EH (cell line): ENCODE measurements at regions not wholly inside any gene's neighbourhood (a gene's known extent, or its start where the extent isn't known, plus 50 kb on each side); places are given as distances from the start of the nearest gene placed in this dataset.
A peak's percentile ranks its signal among the peaks of the same experiment; 100 is the strongest.

ENCODE experiments used
- DNase-seq: peaks from one replicate; pipeline ENCODE4 v3.0.0-alpha.2; 2015; ENCODE audit warnings: low read depth

DNA sequence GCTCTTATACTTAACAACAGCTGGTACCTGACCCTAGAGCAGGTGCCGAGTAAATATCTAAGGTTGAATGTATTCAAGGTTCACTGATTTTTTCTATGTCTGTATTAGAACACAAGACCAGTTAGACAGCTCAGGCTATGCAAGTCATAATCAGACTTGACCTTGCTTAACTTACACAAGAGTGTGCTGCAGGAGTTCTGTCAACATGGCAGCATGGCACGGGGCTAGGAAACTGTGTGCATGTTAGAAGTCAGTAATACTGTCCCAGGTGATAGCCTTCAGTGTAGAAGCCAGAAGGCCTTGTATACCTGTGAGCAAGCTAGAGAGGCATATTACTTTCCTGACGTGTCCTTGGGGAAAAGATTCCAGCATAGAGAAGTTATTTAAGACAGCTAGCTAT is 253.1 kb downstream of the FAT3 start:
- no peak for DNase-seq

DNA sequence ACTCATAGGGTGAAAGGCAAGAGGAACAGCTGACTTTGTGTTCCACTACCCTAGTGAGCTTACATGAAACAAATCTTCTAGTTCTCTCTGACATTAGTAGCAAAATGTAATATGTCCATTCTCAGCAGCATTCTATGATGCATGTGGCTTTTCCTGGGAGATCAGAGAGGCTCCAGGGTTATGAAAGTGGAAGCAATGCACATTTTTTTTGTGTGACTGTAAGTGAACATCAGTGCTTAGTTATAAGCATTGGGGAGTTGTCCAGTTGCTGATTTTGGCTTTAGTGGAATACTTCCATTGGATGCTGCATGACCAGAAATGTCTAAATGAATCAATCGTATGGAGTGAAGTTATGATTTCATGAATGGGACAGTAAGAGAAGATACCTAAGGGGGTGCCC is 255.9 kb downstream of the FAT3 start:
- DNase-seq, result peak; percentile 59

DNA sequence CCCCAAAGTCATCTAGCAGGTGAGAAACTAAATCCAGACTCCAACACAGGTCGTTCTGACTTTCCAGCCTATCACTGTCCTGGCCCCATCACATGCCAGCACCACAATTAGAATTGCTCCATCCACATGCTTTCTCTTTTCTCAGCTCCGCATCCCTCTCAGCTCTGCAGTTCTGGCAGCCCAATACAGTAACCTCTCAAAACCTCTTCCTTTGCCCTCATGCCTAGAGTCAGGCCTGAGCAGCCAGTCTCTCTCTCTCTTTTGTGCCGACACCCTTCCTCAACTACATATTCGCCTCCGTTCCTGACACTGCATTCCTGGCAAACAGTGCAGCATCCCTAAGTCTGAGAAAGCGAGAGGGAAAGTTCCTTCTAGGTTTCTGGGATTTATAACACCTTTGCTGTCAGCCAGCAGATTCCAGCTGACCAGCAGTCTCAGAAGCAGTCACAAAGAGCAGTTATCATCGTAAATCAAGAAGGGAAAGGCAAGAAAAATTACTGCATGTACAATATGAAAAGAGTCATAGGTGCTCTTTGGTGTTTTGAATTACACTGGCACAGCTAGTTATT is 258.0 kb downstream of the FAT3 start:
- no peak for DNase-seq

DNA sequence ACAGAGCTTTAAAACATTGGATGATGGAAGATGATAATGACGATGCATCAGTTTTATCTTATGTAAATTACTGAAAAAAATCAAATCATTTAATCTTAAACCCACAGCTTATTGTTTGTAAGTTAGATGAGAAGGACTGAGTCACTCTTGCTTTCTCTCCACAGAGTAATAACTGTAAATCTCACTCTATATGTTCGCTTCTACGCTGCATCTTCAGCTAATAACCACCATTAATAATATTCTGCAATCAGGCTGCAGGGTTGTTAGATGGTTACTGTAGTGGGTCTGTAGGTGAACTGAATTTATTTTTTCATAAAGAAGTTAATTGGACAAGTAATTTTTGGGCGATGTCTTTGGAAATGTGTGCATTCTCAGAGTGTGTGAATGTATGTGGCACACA is 260.0 kb downstream of the FAT3 start:
- no peak for DNase-seq

DNA sequence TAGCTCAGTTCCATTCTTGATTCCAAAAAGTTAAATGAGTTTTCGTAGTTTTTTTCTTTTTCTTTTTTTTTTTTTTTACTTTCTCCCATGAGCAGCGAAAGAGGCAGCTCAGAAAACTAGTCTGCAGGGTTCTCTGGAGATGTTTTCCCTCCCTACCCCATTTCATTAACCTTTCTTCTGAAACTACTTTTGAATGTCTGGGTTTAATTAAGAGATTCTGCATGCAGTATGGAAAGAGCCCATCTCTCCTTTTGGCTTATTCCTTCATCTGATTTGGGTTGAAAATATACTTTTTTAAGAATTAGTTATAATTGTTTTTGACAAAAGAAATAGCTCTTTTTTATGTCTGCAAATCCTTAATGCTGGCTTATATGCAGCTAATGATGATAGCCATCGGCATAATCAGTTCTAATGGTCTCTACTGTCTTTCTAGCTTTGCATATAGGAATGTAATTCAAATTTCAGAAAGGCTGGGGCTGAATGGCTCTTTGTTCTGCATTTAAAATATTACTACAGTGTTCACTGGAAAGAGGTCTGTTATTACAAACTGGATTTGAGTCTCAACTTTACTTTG is 265.3 kb downstream of the FAT3 start:
- no peak for DNase-seq

DNA sequence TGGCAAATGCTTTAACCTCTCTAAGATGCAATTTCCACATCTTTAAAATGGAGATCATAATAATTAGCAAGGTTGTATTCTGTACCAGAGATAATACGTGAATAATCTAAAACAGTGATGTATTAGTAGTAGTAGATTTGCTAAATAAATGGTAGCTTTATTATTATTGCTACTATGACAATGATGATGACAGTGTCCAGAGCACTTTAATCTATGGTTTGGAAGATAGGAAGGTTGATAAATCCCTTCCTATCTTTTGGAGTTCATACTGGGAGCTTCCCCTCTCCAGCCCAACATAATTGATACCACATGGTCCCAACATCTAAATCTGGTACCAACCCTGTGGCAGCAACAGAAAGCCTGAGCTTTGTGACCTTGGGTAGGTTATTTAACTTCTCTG is 267.8 kb downstream of the FAT3 start:
- no peak for DNase-seq

DNA sequence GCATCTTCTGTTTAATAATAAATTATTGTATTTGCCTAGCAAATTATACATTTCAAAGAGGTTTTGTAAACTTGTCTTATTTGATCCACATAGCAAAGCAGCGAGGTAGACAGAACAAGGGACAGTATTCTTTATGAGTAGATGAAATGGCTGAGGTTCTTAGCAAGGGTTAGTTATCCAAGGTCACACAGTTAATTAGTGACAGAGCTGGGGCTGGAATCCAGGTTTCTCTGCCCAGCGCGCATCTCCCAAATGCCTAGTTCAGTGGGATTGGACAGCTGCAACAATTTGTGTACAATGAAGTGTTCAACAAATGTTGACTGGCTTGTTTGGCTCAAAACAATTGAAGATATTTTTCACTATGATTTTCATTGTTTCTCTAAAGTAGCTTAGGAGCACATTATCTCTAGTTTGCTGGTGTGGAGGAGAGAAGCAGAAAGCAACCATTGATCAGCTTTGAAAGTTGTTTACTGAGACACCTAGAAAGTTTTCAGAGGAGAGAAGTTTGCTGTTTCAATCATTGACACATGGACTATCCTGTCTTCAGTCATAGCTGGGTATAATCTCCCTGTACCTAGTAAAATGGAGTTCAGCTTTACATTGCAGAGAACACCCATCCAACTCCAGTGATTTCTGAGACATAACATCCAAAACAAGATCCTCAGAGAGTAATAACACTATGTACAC is 270.6 kb downstream of the FAT3 start:
- no peak for DNase-seq

DNA sequence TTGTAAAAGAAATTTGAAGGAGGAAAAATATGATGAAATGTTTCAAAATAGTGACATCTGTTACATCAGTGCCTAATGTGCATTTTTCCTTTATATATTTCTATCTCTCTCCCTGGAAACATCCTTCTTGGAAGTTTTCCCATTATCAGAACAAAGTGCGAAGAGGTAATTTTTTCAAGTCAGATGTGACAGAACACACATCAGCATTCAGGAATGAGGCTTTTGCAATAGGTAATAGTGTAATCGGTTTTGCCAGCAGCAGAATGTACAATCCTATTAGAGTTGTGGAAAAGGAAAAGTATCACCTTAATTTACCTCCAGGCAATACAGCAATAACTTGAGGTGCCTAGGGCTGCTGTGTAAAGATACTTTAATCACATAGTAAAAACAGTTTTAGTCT is 275.8 kb downstream of the FAT3 start:
- DNase-seq, result no peak

DNA sequence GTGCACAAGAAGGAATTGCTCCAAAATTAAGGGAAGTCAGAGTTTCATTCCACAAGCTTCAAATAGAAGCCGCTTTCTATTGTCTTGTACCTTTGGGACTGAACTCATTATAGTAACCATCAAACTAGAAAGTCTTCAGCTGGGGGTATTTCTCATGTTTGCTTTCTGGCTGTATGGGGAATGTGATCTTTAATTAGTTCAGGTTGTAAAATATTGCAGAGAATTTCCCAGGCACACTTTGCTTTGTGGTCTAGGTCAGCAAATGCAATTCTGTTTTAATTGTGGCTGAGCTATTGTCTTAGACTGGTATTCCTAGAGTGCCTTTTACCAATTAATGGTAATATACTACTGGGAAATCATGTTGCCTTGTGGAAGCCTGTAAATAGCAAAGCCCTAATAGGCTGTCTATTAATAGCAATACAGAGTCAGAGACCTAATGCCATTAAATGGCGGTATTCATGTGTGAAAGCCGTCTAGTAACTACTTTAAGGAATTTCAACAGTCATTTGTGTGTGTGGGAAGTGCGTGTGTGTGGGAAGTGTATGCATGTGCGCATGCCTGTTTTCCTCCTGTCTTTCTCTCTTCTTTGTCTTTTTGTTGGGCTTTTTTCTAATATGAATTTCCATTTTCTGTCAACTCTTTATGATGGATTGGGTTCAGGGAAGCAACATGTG is 276.6 kb downstream of the FAT3 start:
- DNase-seq, result no peak

DNA sequence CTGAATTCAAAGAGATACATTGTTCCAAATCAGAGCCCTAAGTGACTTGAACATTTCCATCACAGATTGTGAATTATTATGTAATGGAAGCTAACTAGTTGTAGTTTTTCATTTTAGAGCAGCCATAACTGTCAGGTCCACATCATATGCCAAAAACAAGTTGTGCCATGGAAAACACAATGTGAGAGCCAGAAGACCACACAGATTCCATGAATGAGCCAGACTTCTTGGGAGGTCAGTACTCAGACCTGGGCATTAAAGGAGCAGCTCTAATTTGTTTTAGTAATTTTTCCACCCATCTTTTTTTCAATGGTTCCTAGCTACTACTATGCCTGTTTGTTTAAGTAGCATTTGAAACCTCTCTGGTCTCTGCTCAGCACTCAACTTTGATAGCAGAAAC is 279.4 kb downstream of the FAT3 start:
- DNase-seq, result no peak

DNA sequence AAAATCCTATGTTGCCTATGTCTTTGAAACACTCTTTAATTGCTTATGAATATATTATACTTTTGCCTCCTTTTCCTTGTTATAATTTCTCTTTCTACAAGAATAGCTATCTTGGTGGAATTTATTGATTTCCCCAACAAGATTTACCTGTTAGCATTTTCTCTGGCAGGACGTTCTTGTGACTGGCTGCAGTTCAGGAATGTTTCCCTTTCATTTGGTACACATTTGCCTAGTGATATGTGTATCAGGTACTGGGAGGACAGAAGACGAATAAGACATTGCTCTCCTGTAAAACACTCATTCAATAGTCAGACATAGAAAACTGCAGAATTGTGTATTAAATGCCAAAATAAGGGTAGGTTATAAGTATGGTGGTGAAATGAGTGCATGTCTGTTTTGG is 279.9 kb downstream of the FAT3 start:
- DNase-seq, result no peak

DNA sequence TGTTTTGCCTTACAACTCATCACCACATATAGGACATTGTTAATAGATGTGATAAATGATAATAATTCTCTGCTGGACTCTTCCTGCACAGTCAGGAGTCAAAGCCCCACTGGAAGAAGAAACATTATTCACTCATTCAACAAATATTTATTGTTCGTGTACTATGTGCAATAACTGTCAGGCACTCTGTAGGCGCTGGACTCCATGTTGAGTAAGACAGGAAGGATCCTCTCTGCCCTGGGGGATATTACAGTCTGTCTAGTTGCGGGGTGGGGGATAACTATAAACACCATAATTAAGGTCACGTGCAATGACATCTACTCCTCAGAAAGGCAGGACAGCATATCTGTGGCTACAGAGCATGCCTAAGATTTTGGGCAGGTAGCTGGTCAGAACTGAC is 281.1 kb downstream of the FAT3 start:
- peak; percentile 56 for DNase-seq

DNA sequence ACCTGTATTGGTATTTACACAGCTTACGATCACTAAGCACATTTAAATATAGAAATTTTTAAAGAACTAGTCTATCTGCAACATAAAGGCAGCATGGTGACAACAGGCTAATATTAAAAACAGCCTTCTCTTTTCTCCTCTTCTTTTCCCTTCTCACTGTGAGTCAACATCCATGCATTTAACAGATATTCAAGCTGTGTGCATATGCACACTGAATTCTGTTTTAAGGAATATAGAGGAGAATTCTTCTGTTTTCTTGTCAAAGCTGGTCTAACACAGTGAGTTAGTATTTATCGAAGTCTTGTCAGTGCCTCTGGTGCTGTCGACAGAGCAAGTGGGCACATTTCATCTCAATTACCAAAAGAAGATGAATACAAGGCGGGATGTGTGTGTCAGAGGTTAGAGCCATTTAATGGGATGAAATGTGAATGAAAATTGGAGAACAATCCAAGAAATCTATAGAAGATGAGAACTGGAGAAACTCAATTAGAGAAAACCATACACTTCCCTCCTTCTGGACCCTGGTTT is 282.3 kb downstream of the FAT3 start:
- DNase-seq, result no peak

DNA sequence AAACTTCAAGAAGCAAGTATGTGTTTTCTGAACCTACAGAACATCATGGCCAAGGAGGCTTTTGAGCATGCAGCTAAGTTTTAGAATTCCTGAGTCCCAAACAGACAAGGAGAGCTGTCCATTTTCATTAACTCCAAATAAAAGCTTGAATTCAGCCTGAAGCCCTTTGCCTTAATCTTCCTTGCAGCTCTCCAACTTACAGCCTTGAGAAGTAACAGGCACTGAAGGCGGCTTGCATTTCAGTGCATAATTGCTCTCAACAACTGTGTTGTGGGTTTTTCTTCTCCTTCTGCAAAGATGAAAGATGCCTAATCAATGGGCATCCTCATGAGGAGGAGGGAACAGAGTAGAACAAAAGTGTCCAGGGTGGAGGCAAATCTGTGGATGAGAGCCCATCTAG is 286.0 kb downstream of the FAT3 start:
- no peak for DNase-seq

DNA sequence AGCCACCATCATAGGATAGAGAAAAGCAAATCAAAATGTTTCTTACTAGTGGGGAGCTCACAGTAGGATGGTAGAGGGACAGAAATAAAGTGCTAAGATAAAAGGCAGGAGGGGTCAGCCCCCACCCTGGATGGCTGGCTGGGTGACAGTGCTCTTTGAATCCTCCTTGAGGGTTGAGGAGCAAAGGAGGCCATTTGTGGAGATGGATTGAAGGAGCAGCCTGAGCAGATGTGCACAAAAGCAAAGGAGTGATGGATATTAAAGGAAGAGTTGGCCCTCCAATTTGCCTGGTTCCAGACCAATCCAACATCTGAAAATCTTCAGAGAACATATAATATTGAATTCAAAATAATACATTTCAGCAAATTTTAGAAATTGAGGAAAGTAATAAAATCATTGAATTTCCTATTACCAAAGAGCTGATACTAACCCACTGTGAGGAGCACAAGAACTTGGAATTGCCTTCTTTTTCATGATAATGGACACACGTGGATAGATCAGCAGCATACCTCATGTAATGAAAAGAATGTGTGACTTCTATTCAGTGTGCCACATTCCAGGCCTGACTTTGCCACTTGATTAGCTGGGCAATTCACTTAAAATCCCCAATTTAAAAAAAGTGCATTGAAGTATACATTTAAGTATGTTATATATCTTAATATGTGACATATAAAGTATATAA is 287.0 kb downstream of the FAT3 start:
- DNase-seq, result no peak

DNA sequence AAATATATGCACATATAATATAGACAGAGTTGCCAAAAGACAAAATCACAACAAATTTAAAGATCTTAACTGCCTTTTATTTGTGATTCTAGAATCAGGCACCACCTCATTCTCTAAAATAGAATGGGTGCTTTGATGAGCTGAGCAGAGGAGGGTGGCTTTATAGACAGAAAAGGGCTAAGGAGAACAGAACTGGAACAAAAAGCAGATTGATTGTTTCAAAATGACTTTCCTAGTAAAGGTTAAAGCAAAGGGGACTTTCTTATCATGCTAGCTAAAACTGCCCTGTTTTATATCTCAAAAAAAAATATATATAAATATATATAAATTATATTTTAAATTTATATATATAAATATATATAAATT is 287.6 kb downstream of the FAT3 start:
- no peak for DNase-seq

DNA sequence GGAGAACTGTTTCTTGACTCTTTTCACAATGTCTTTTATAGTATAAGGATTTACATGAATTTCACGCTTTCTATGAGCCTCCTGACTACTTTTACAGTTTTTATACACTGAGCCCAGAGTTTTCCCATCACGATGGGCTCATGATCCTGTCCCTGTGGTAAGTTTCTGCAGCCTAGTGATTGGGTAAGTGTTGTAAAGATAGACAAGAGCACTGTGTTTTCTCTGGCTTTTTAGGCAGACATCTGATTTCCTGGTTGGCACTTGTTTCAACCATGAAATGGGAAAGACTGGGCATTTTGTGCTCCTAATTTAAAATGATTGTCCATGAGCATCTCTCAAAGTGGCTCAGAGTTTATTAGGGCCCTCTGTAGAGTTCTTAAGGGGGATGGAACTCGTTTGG is 299.0 kb downstream of the FAT3 start:
- no peak for DNase-seq

DNA sequence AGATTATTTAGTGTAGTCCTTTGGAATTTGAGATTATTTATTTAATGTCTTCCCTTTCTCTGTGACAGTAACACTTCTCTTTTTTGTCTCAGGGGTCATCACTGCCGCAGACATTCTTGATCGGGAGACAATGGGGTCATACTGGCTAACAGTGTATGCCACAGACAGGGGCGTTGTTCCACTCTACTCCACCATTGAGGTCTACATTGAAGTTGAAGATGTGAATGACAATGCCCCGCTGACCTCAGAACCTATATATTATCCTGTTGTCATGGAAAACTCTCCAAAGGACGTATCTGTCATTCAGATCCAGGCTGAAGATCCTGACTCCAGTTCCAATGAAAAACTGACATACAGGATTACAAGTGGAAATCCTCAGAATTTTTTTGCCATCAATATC is 299.9 kb downstream of the FAT3 start:
- DNase-seq, result no peak

DNA sequence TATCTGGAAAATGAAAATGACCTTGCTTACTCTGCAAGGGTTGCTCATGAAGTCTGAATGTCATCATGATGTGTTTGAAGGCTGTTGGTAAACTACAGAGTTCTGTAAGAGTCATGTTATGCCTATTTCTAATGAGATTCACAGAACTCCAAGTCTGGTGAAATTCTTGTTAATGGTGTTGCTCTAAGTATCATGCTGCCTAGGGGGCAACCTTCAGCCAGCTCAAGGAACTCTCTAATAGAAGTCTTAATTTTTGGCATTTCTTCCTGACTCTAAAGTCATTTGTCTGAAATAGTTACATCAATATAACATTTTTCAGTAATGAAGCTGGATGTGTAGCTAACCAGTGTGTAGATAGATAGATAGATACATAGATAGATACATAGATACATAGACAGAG is 302.8 kb downstream of the FAT3 start:
- peak; percentile 18 for DNase-seq

DNA sequence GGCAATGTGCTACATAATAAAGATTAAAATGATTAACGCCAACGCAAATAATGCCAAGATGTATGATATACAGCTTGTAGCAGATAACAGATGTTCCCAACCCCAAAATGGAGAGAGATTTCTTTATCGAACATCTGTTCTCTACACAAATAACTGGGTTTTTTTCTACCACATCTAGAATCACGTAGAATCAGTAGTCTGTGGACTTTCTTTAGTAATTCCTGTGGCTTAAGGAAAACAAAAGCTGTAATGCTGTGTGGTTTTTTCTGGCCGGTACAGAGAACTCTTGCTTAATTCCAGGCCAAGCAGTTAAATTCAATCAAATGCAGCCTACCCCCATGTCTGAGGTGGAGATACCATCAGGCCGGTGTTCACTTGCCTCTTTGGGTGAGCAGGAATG is 303.4 kb downstream of the FAT3 start:
- peak; percentile 74 for DNase-seq

DNA sequence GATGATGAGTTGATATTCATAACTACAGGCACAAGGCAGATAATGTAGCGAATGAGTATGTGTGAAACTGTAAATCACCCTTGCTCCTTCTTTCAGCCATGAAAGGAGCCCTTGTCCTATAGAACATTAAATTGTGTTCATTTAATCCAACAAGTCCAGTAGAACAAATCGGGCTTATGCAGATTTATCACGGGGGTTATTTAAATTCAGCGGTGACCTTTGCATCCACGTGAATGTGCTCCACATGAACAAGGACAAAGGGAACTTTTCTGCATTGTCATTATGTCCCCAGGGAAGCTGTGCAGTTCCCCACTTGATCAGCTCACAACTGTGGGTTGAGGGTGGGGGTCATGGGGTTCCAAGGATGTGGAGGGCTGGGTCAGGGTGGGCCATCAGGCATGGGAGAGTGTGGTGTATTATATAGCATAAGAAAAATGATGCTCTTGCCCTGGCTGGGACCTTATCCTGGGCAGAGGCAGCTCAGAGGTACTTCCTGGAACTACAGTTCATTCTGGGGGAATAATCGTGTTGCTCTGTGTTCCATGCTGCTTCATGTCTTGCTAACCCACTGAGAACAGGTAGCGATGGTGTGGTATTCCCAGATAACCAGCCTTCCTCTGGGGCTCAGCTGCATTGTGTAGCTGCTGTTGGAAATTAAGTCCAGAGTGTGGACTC is 306.6 kb downstream of the FAT3 start:
- DNase-seq, result no peak

DNA sequence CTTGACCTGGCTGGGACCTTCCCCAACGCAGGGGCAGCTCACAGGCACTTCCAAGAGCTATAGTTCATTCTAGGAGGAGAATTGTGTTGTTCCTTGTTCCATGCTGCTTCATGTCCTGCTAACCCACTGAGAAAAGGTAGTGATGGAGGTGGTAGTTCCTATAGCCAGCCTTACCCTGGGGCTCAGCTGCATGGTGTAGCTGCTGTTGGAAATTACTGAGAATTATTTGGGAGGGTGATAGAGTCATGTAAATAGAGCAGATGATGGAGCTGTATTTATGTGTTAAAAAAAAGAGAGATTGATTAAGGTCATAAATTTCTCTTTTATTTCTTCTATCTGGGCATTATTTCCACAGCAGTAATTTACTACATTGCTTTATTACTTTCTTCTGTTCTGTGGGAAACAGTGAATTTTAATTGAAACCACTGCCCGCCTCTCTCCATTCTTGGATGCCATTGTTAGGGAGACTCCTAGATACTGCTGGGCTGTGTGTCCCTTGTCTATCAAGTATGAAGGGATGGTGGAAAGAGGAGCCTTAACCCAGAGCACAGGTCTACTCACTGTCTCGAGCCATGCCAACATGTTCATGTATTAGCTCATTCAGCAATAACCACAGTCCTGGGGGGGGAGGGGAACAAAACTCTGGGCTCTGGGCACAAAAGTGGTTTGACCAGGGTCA is 309.2 kb downstream of the FAT3 start:
- no peak for DNase-seq
